K562 (cell line): ENCODE measurements at regions not wholly inside any gene's neighbourhood (a gene's known extent, or its start where the extent isn't known, plus 50 kb on each side); places are given as distances from the start of the nearest gene placed in this dataset.

Source experiments
- GABPB2 ChIP-seq: fragments of 250-450 bp; sonication (Bioruptor Pico); conservative IDR thresholded peaks from 2 replicates; pipeline ENCODE4 v1.5.1; 2021; ENCODE audit warnings: mild to moderate bottlenecking
- HDAC3 ChIP-seq: fragments of 450-650 bp; IDR thresholded peaks from 2 replicates; pipeline ENCODE4 v1.6.1; 2018; ENCODE audit warnings: borderline replicate concordance, mild to moderate bottlenecking, moderate library complexity; ENCODE audit not compliant: partially characterized antibody
- HMG20B ChIP-seq: fragments of 250-450 bp; sonication (Bioruptor Pico); IDR thresholded peaks from 2 replicates; pipeline ENCODE4 v1.5.0; 2021; ENCODE audit warnings: mild to moderate bottlenecking
- MCM2 ChIP-seq: fragments of 450-650 bp; IDR thresholded peaks from 2 replicates; pipeline ENCODE4 v1.6.1; 2017; ENCODE audit warnings: low read depth, mild to moderate bottlenecking
- NFE2 ChIP-seq: IDR thresholded peaks from 2 replicates; pipeline ENCODE4 v1.6.1; 2014; ENCODE audit warnings: antibody characterized with exemption, low read depth
- PHB ChIP-seq: fragments of 250-450 bp; sonication (Bioruptor Pico); IDR thresholded peaks from 2 replicates; pipeline ENCODE4 v1.5.0; 2021
- RBM14 ChIP-seq: fragments of 200-400 bp; formaldehyde crosslinking; IDR thresholded peaks from 2 replicates; pipeline ENCODE4 v1.6.1; 2018; ENCODE audit warnings: low read depth, mild to moderate bottlenecking, low read length, moderate library complexity, borderline replicate concordance; ENCODE audit not compliant: insufficient read depth
- SAP30 ChIP-seq: fragments of 200-600 bp; sonication (generic); IDR thresholded peaks from 2 replicates; pipeline ENCODE4 v1.6.1; 2012; ENCODE audit warnings: borderline replicate concordance, low read depth, mild to moderate bottlenecking, moderate library complexity, low read length, control low read depth, inconsistent platforms; ENCODE audit not compliant: insufficient read depth, poor library complexity, severe bottlenecking
- SMARCA5 ChIP-seq: fragments of 450-650 bp; IDR thresholded peaks from 2 replicates; pipeline ENCODE4 v1.6.1; 2016
- THRAP3 ChIP-seq: fragments of 450-650 bp; IDR thresholded peaks from 2 replicates; pipeline ENCODE4 v1.6.1; 2016; ENCODE audit warnings: mild to moderate bottlenecking, inconsistent platforms, borderline replicate concordance
- TSC22D4 ChIP-seq: fragments of 450-650 bp; IDR thresholded peaks from 2 replicates; pipeline ENCODE4 v1.6.1; 2016; ENCODE audit warnings: missing genetic modification characterization, missing biosample characterization, control low read depth
- ZBTB5 ChIP-seq: fragments of 450-650 bp; IDR thresholded peaks from 2 replicates; pipeline ENCODE4 v1.6.1; 2017; ENCODE audit warnings: antibody characterized with exemption
- ZNF316 ChIP-seq: fragments of 450-650 bp; IDR thresholded peaks from 2 replicates; pipeline ENCODE4 v1.6.1; 2016
- ZNF589 ChIP-seq: fragments of 200-800 bp; sonication (Bioruptor generic); IDR thresholded peaks from 2 replicates; pipeline ENCODE4 v1.6.1; 2016; ENCODE audit warnings: low read depth, missing genetic modification characterization, missing compliant biosample characterization
- ZNF655 ChIP-seq: fragments of 250-450 bp; sonication (Bioruptor Pico); IDR thresholded peaks from 2 replicates; pipeline ENCODE4 v1.5.0; 2021

GRCh38 chr13:44159633-44160279 is 213.9 kb upstream of the SERP2 start (continued):
- no peak for TF ChIP-seq RBM14
- TF ChIP-seq SAP30 = no peak
- TF ChIP-seq NFE2 = no peak
- no peak for TF ChIP-seq PHB (CRISPR knock-in tag)
- TF ChIP-seq MCM2 = no peak
- no peak for TF ChIP-seq ZBTB5
- TF ChIP-seq ZNF589 (CRISPR knock-in tag) = no peak
- TF ChIP-seq ZNF655 (CRISPR knock-in tag) = no peak
- TF ChIP-seq HDAC3 = no peak
- TF ChIP-seq TSC22D4 (tag) = no peak
- TF ChIP-seq ZNF316 = no peak
- no peak for TF ChIP-seq SMARCA5
- TF ChIP-seq THRAP3 = no peak
- no peak for TF ChIP-seq GABPB2 (CRISPR knock-in tag)
- TF ChIP-seq HMG20B (CRISPR knock-in tag) = no peak
